HCT116 (cell line): ENCODE measurements at regions not wholly inside any gene's neighbourhood (a gene's known extent, or its start where the extent isn't known, plus 50 kb on each side); places are given as distances from the start of the nearest gene placed in this dataset.

Source experiments
- ATAC-seq: fragments of 200-7000 bp; cut with Tn5 transposase; 2 replicates; pipeline ENCODE4 v1.9.1; 2020; ENCODE audit warnings: mild to moderate bottlenecking, moderate library complexity
- BruUV-seq: library from RNA; stranded (reverse); fragments of 400-500 nt; replicated peaks from 2 replicates; lab custom pipeline; 2021; lab: Mats Ljungman, UMichigan
- CTCF ChIA-PET: fragments of 300-600 bp; sonication (Branson Sonifier 250); formaldehyde crosslinking; loops from one replicate; lab custom pipeline; 2021; ENCODE audit warnings: antibody characterized with exemption; lab: Charles Lee
- POLR2A ChIA-PET: fragments of 300-600, 350-600 bp; sonication (Branson Sonifier 250); formaldehyde crosslinking; loops from one replicate; lab custom pipeline; 2021; ENCODE audit warnings: antibody characterized with exemption; lab: Charles Lee
- RAD21 ChIA-PET, 2 experiments: fragments of 300-600 bp; sonication (Branson Sonifier 250); formaldehyde crosslinking; loops; one replicate each; lab custom pipeline; 2023; ENCODE audit warnings: low total read pairs in 2 of 2; ENCODE audit not compliant: uncharacterized antibody in 2 of 2, unreplicated experiment in 2 of 2, low non-redundant PET in 1 of 2; lab: Charles Lee
- DNase-seq: peaks from one replicate; pipeline ENCODE4 v3.0.0-alpha.2; 2010; ENCODE audit warnings: low read depth, low spot score
- H2AFZ ChIP-seq: fragments of 200-600 bp; shearing (Covaris generic), sonication (generic); 2 replicates; pipeline ENCODE4 v1.6.1; 2017; ENCODE audit warnings: low read depth, mixed run types, mixed read lengths, antibody characterized with exemption, low read length; ENCODE audit not compliant: poor library complexity, severe bottlenecking
- H3K27ac ChIP-seq: 2 replicates; pipeline ENCODE4 v1.5.1; 2012; ENCODE audit warnings: low read depth, low read length
- H3K27me3 ChIP-seq: fragments of 200-600 bp; sonication (generic); 2 replicates; pipeline ENCODE4 v1.6.1; 2016; ENCODE audit warnings: mixed run types, low read length, mixed read lengths; ENCODE audit not compliant: insufficient read depth
- H3K36me3 ChIP-seq, 2 experiments: fragments of 200-500 bp in 1 of 2; fragments of 200-600 bp in 1 of 2; sonication (Bioruptor generic) in 1 of 2; sonication (generic) in 1 of 2; 2 replicates each; pipeline versions ENCODE4 v1.5.1 to v1.6.1; 2014 to 2016; ENCODE audit warnings: low read length in 2 of 2, inconsistent platforms in 1 of 2, mixed read lengths in 1 of 2, mixed run types in 1 of 2; ENCODE audit not compliant: insufficient read depth in 2 of 2, control insufficient read depth in 1 of 2
- H3K4me1 ChIP-seq, 2 experiments: fragments of 200-600 bp in 1 of 2; sonication (generic) in 1 of 2; 2 replicates each; pipeline versions ENCODE4 v1.5.1 to v1.6.1; 2012 to 2017; ENCODE audit warnings: low read length in 2 of 2, inconsistent platforms in 1 of 2, mild to moderate bottlenecking in 1 of 2, mixed read lengths in 1 of 2, mixed run types in 1 of 2, moderate library complexity in 1 of 2; ENCODE audit not compliant: insufficient read depth in 2 of 2, control insufficient read depth in 1 of 2
- H3K4me2 ChIP-seq: fragments of 200-600 bp; sonication (generic); 2 replicates; pipeline ENCODE4 v1.6.1; 2017; ENCODE audit warnings: mixed run types, low read length, mixed read lengths
- H3K4me3 ChIP-seq, 2 experiments: fragments of 200-600 bp in 1 of 2; sonication (generic) in 1 of 2; replicated peaks in 1 of 2; 2 replicates each; pipeline ENCODE4 v1.5.1; 2011 to 2016; ENCODE audit warnings: low read length in 2 of 2, control low read depth in 1 of 2, low read depth in 1 of 2, mild to moderate bottlenecking in 1 of 2, mixed read lengths in 1 of 2, mixed run types in 1 of 2
- H3K79me2 ChIP-seq: fragments of 200-600 bp; sonication (generic); 2 replicates; pipeline ENCODE4 v1.6.1; 2017; ENCODE audit warnings: mild to moderate bottlenecking, mixed run types, low read length, moderate library complexity, mixed read lengths; ENCODE audit not compliant: insufficient read depth
- H3K9ac ChIP-seq: fragments of 200-600 bp; sonication (generic); 2 replicates; pipeline ENCODE4 v1.6.1; 2016; ENCODE audit warnings: low read length, mixed read lengths
- H3K9me2 ChIP-seq: fragments of 200-600 bp; sonication (generic), shearing (Covaris generic); 2 replicates; pipeline ENCODE4 v1.6.1; 2017; ENCODE audit warnings: mixed run types, mild to moderate bottlenecking, moderate library complexity; ENCODE audit not compliant: insufficient read depth
- H3K9me3 ChIP-seq, 2 experiments: fragments of 200-500 bp in 1 of 2; fragments of 200-600 bp in 1 of 2; sonication (Bioruptor generic) in 1 of 2; sonication (generic) in 1 of 2; 2 replicates each; pipeline ENCODE4 v1.6.1; 2014 to 2017; ENCODE audit warnings: low read length in 2 of 2, mixed read lengths in 2 of 2, inconsistent platforms in 1 of 2, low read depth in 1 of 2, mild to moderate bottlenecking in 1 of 2, mixed run types in 1 of 2, moderate library complexity in 1 of 2; ENCODE audit not compliant: control insufficient read depth in 1 of 2, insufficient read depth in 1 of 2
- H4K20me1 ChIP-seq: fragments of 200-600 bp; sonication (generic), shearing (Covaris generic); 2 replicates; pipeline ENCODE4 v1.6.1; 2017; ENCODE audit warnings: mixed run types, mild to moderate bottlenecking, moderate library complexity; ENCODE audit not compliant: insufficient read depth
- CBX3 ChIP-seq: IDR thresholded peaks from 2 replicates; pipeline ENCODE4 v1.6.1; 2012; ENCODE audit warnings: low read depth
- EGR1 ChIP-seq: IDR thresholded peaks from 2 replicates; pipeline ENCODE4 v1.6.1; 2012; ENCODE audit warnings: low read depth
- EZH2 ChIP-seq: fragments of 200-600 bp; sonication (generic); IDR thresholded peaks from 2 replicates; pipeline ENCODE4 v1.6.1; 2017; ENCODE audit warnings: antibody characterized with exemption, mixed run types
- FOSL1 ChIP-seq: IDR thresholded peaks from 2 replicates; pipeline ENCODE4 v1.6.1; 2012; ENCODE audit warnings: low read depth
- JUND ChIP-seq: IDR thresholded peaks from 2 replicates; pipeline ENCODE4 v1.6.1; 2012
- POLR2AphosphoS5 ChIP-seq: IDR thresholded peaks from 2 replicates; pipeline ENCODE4 v1.6.1; 2011; ENCODE audit warnings: mild to moderate bottlenecking, low read depth, low read length, moderate library complexity
- TCF7L2 ChIP-seq: IDR thresholded peaks from 2 replicates; pipeline ENCODE4 v1.7.0; 2011; ENCODE audit warnings: borderline replicate concordance, inconsistent platforms; ENCODE audit not compliant: insufficient read depth, insufficient read length; ENCODE audit errors: extremely low read depth
- intact Hi-C: fragments of 100-400 bp; cut with micrococcal nuclease; formaldehyde crosslinking; loops from 2 replicates; pipeline ENCODE4 v1.10.0; 2022
- TF ChIP-seq, protein P1 (sequence below): IDR thresholded peaks from 2 replicates; pipeline ENCODE4 v1.6.1; 2011; ENCODE audit warnings: mild to moderate bottlenecking, low read length, moderate library complexity; ENCODE audit not compliant: insufficient replicate concordance; ENCODE audit errors: extremely low read depth
- TF ChIP-seq, protein P2 (sequence below): IDR thresholded peaks from 2 replicates; pipeline ENCODE4 v1.6.1; 2012
- TF ChIP-seq, protein P3 (sequence below): IDR thresholded peaks from 2 replicates; pipeline ENCODE4 v1.6.1; 2012; ENCODE audit warnings: low read depth

DNA sequence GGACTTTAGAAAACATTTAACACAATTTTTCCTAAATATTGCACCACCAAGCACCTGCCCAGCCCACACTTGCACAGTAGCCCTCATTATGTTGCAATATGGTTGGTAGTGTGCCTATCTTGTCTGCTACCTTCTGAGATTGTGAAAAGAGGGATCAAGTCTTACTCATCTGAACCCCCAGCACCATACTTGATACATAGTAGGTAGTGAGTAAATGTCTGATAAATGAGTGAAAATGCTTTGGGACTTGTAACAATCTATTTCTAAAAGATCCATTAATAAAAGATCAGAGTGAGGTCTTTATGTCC, 118.4 kb upstream of the MED14 start:
- BruUV-seq: no TSS peak
- H3K9ac ChIP-seq: no peak overlapping the region
- no peak overlapping the region for H3K27ac ChIP-seq
- no peak overlapping the region for H2AFZ ChIP-seq
- no peaks in the 10 kb centered on the region for H3K27me3 ChIP-seq
- H3K79me2 ChIP-seq: no peaks in the 10 kb centered on the region
- H3K4me2 ChIP-seq: no peak overlapping the region
- ChIA-PET CTCF (no interaction called here), POLR2A (no interaction called here), RAD21 (no interaction called here)
- TF ChIP-seq TCF7L2 (no peak), EGR1 (no peak), FOSL1 (no peak), CBX3 (no peak), EZH2 (no peak), JUND (no peak), POLR2AphosphoS5 (no peak)
- TF ChIP-seq, protein P1, sequence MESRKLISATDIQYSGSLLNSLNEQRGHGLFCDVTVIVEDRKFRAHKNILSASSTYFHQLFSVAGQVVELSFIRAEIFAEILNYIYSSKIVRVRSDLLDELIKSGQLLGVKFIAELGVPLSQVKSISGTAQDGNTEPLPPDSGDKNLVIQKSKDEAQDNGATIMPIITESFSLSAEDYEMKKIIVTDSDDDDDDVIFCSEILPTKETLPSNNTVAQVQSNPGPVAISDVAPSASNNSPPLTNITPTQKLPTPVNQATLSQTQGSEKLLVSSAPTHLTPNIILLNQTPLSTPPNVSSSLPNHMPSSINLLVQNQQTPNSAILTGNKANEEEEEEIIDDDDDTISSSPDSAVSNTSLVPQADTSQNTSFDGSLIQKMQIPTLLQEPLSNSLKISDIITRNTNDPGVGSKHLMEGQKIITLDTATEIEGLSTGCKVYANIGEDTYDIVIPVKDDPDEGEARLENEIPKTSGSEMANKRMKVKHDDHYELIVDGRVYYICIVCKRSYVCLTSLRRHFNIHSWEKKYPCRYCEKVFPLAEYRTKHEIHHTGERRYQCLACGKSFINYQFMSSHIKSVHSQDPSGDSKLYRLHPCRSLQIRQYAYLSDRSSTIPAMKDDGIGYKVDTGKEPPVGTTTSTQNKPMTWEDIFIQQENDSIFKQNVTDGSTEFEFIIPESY: no peak
- TF ChIP-seq, protein P2, sequence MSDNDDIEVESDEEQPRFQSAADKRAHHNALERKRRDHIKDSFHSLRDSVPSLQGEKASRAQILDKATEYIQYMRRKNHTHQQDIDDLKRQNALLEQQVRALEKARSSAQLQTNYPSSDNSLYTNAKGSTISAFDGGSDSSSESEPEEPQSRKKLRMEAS: no peak
- TF ChIP-seq, protein P3, sequence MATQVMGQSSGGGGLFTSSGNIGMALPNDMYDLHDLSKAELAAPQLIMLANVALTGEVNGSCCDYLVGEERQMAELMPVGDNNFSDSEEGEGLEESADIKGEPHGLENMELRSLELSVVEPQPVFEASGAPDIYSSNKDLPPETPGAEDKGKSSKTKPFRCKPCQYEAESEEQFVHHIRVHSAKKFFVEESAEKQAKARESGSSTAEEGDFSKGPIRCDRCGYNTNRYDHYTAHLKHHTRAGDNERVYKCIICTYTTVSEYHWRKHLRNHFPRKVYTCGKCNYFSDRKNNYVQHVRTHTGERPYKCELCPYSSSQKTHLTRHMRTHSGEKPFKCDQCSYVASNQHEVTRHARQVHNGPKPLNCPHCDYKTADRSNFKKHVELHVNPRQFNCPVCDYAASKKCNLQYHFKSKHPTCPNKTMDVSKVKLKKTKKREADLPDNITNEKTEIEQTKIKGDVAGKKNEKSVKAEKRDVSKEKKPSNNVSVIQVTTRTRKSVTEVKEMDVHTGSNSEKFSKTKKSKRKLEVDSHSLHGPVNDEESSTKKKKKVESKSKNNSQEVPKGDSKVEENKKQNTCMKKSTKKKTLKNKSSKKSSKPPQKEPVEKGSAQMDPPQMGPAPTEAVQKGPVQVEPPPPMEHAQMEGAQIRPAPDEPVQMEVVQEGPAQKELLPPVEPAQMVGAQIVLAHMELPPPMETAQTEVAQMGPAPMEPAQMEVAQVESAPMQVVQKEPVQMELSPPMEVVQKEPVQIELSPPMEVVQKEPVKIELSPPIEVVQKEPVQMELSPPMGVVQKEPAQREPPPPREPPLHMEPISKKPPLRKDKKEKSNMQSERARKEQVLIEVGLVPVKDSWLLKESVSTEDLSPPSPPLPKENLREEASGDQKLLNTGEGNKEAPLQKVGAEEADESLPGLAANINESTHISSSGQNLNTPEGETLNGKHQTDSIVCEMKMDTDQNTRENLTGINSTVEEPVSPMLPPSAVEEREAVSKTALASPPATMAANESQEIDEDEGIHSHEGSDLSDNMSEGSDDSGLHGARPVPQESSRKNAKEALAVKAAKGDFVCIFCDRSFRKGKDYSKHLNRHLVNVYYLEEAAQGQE: no peak
- no peak for DNase-seq
- H3K4me3 ChIP-seq: no peak overlapping the region
- H4K20me1 ChIP-seq: no peaks in the 10 kb centered on the region
- intact Hi-C loops: no loop called here
- ATAC-seq: no peak
- H3K36me3 ChIP-seq: no peaks in the 10 kb centered on the region
- no peaks in the 10 kb centered on the region for H3K4me1 ChIP-seq
- H3K9me2 ChIP-seq: no peaks in the 10 kb centered on the region
- no peaks in the 10 kb centered on the region for H3K9me3 ChIP-seq
